Heart right ventricle (tissue), 16 donors: ENCODE measurements at regions not wholly inside any gene's neighbourhood (a gene's known extent, or its start where the extent isn't known, plus 50 kb on each side); places are given as distances from the start of the nearest gene placed in this dataset.

ENCODE experiments used
- ATAC-seq, 8 donors: fragments of 200-7000 bp; cut with Tn5 transposase; one replicate each; pipeline ENCODE4 v1.9.1; 2020; ENCODE audit warnings: mild to moderate bottlenecking in 8 of 8, moderate library complexity in 8 of 8, moderate number of reproducible peaks in 1 of 8
- DNase-seq, 2 donors: peaks; one replicate each; pipeline ENCODE4 v3.0.0-alpha.2; 2020
- H3K27ac ChIP-seq, 10 donors: fragments of 200-600 bp; sonication (generic) in 2 of 10; one replicate each; pipeline versions ENCODE4 v1.5.0 to v1.8.0; 2020 to 2022; ENCODE audit warnings: mild to moderate bottlenecking in 3 of 10
- H3K27me3 ChIP-seq, 7 donors: fragments of 200-600 bp; one replicate each; pipeline ENCODE4 v1.8.0; 2021 to 2022; ENCODE audit warnings: mild to moderate bottlenecking in 2 of 7
- H3K36me3 ChIP-seq, 9 donors: fragments of 200-600 bp; sonication (generic) in 1 of 9; one replicate each; pipeline versions ENCODE4 v1.5.0 to v1.8.0; 2020 to 2022; ENCODE audit warnings: mild to moderate bottlenecking in 2 of 9
- H3K4me1 ChIP-seq, 9 donors: fragments of 200-600 bp; sonication (generic) in 1 of 9; one replicate each; pipeline versions ENCODE4 v1.5.0 to v1.8.0; 2020 to 2022; ENCODE audit warnings: mild to moderate bottlenecking in 4 of 9
- H3K4me3 ChIP-seq, 10 donors: fragments of 200-600 bp; sonication (generic) in 2 of 10; one replicate each; pipeline versions ENCODE4 v1.5.0 to v1.8.0; 2020 to 2022; ENCODE audit warnings: mild to moderate bottlenecking in 7 of 10, moderate library complexity in 2 of 10
- H3K9me3 ChIP-seq, 11 donors: fragments of 200-600 bp in 10 of 11; sonication (generic) in 2 of 11; one replicate each; pipeline versions ENCODE4 v1.5.0 to v1.8.0; 2013 to 2022; ENCODE audit warnings: mild to moderate bottlenecking in 2 of 11, control low read depth in 1 of 11, moderate library complexity in 1 of 11
- CTCF ChIP-seq, 9 donors: fragments of 200-600 bp; sonication (generic) in 2 of 9; IDR thresholded peaks; one replicate each; pipeline versions ENCODE4 v1.5.0 to v1.8.0; 2021 to 2022; ENCODE audit warnings: antibody characterized with exemption in 9 of 9, mild to moderate bottlenecking in 5 of 9, moderate library complexity in 1 of 9
- WGBS, 2 donors: extraction: QIAGEN DNeasy Blood & Tissue Kit; methylation state at CpG; one replicate each; pipeline ENCODE4 v1.1.7; 2013; ENCODE audit warnings: inconsistent platforms in 1 of 2; 5-methylcytosine and 5-hydroxymethylcytosine counted together
- intact Hi-C, 10 donors: fragments of 100-400 bp; cut with DNase I; formaldehyde crosslinking; loops; one replicate each; pipeline versions ENCODE4 v1.11.1 to v1.14.2; 2022
- donor health status: Arrhythmogenic right ventricular cardiomyopathy.
- donor health status: ischemic (EF 13 %, LVEDD 7.1; RV severe dilation, severe dysfunction).
- donor health status: healthy with polysubstance abuse.
- donor health status: DM: no; HTN: yes; CAD: no.
- donor health status: DM: no; HTN: no; CAD: no.
- donor health status: ischemic (EF 25% LVEDD 6.9; RV normal size, moderate dysfunction).
- donor health status: ischemic (EF 25% LVEDD 5.7; RV mildly dilated, moderate dysfunction).
- donor health status: healthy.
- donor health status: DM: yes; HTN: yes; CAD: no.
- donor health status: Ischemic cardiomyopathy.
- donor health status: ischemic (EF 35%, LVEDD 5.7; RV mildly dilated, moderate dysfunction).
- donor health status: nonischemic (EF 11% LVEDD 7.7; RV severe dilation, severe dysfunction).
- donor health status: DM: yes; HTN: yes; CAD: no.
- donor health status: PGD.
- donor health status: ischemic (EF 29% LVEDD 5.4; RV normal size, mild dysfunction).
- donor health status: nonischemic (EF 23%, LVEDD 6.1; RV moderate dilation, normal function).

- intact Hi-C loops, result no loop called here
Measured at GRCh38 chr5:85998656-85999055, 619.1 kb upstream of the COX7C start.

GRCh38 chr5:86008293-86008692, 609.4 kb upstream of the COX7C start:
- H3K9me3 ChIP-seq, result peaks cover 0 to 32% (median 0%) of the 10 kb centered on the region in 11 donors
- no peak for TF ChIP-seq CTCF (IDR thresholded peaks at IDR 0.05)
- intact Hi-C loops, result no loop called here
- H3K36me3 ChIP-seq, result no peaks in the 10 kb centered on the region
- H3K4me1 ChIP-seq, result no peaks in the 10 kb centered on the region
- ATAC-seq (no peak), DNase-seq (no peak)
- no peak overlapping the region for H3K4me3 ChIP-seq
- H3K27ac ChIP-seq, result no peak overlapping the region
- no peaks in the 10 kb centered on the region for H3K27me3 ChIP-seq
- 64 to 68% methylated on average over 2 of the region's 2 CpGs for WGBS, 2 donors

More at GRCh38 chr5:85998656-85999055, 619.1 kb upstream of the COX7C start:
- DNase-seq (no peak), ATAC-seq (no peak)
- Histone ChIP-seq H3K27ac (no peak overlapping the region), H3K4me3 (no peak overlapping the region), H3K4me1 (no peaks in the 10 kb centered on the region), H3K9me3 (peaks cover 0 to 10% (median 0%) of the 10 kb centered on the region in 11 donors), H3K27me3 (no peaks in the 10 kb centered on the region), H3K36me3 (no peaks in the 10 kb centered on the region)
- 35 to 39% methylated on average over 2 of the region's 2 CpGs for WGBS, 2 donors
- no peak for TF ChIP-seq CTCF (IDR thresholded peaks at IDR 0.05)

- H3K27ac ChIP-seq, result no peak overlapping the region
- peaks cover 0 to 32% (median 0%) of the 10 kb centered on the region in 11 donors for H3K9me3 ChIP-seq
- no peak overlapping the region for H3K4me3 ChIP-seq
- no peak for DNase-seq
- ATAC-seq, result no peak
- no peaks in the 10 kb centered on the region for H3K36me3 ChIP-seq
- no peak for TF ChIP-seq CTCF (IDR thresholded peaks at IDR 0.05)
- H3K27me3 ChIP-seq, result no peaks in the 10 kb centered on the region
- H3K4me1 ChIP-seq, result no peaks in the 10 kb centered on the region
- intact Hi-C loops, result no loop called here
- 90% methylated on average over 3 of the region's 3 CpGs for whole genome bisulfite sequencing, 2 donors
Measured at GRCh38 chr5:86008704-86009103, 609.0 kb upstream of the COX7C start.

GRCh38 chr5:86011937-86012336, 605.8 kb upstream of the COX7C start:
- intact Hi-C loops, result no loop called here
- TF ChIP-seq CTCF (IDR thresholded peaks at IDR 0.05), result no peak
- DNase-seq (no peak), ATAC-seq (no peak)
- Histone ChIP-seq H3K27ac (no peak overlapping the region), H3K9me3 (peaks cover 0 to 29% (median 0%) of the 10 kb centered on the region in 11 donors), H3K4me1 (no peaks in the 10 kb centered on the region), H3K4me3 (no peak overlapping the region), H3K36me3 (no peaks in the 10 kb centered on the region), H3K27me3 (no peaks in the 10 kb centered on the region)
- 94 to 100% methylated on average over 1 of the region's 1 CpG for WGBS, 2 donors
